ENCODE measurements at regions not wholly inside any gene's neighbourhood (a gene's known extent, or its start where the extent isn't known, plus 50 kb on each side); places are given as distances from the start of the nearest gene placed in this dataset.

GRCh38 chr2:155215037-155215707 lies 516.7 kb downstream of the KCNJ3 start:
- ATAC-seq (no peak), DNase-seq (ENCODE audit: low spot score) (no peak)
- Histone ChIP-seq H3K9me2 (ENCODE audit: insufficient read depth) (no peaks in the 10 kb centered on the region), H3K36me3 (ENCODE audit: insufficient read depth) (no peaks in the 10 kb centered on the region), H3F3A (replicated peaks; ENCODE audit: low read depth) (no peaks in the 10 kb centered on the region), H3K27ac (ENCODE audit: low read depth) (no peak overlapping the region), H3K4me2 (no peak overlapping the region), H3K4me1 (ENCODE audit: insufficient read depth) (no peaks in the 10 kb centered on the region), H3K4me3 (no peak overlapping the region), H3K27me3 (ENCODE audit: insufficient read depth) (no peaks in the 10 kb centered on the region), H4K20me1 (replicated peaks; ENCODE audit: insufficient read depth) (no peaks in the 10 kb centered on the region), H2AFZ (no peak overlapping the region), H3K79me2 (replicated peaks; ENCODE audit: insufficient read depth) (no peaks in the 10 kb centered on the region)
- Mint-ChIP-seq H3K4me3 (no peak overlapping the region), H3K4me1 (no peaks in the 10 kb centered on the region), H3K9me3 (no peaks in the 10 kb centered on the region), H3K36me3 (ENCODE audit: low read depth) (no peaks in the 10 kb centered on the region), H3K27me3 (ENCODE audit: insufficient read depth, low read depth, poor library complexity) (peaks cover 2% of the 10 kb centered on the region), H3K27ac (no peak overlapping the region)
- TF ChIP-seq JUNB (IDR thresholded peaks at IDR 0.05; ENCODE audit: unreplicated experiment) (no peak), CTCF (conservative IDR thresholded peaks at IDR 0.05; ENCODE audit: low read depth in 2 of 2) (no peak), EZH2 (IDR thresholded peaks at IDR 0.05; ENCODE audit: low read depth, unreplicated experiment) (no peak), EZH2phosphoT487 (IDR thresholded peaks at IDR 0.05; ENCODE audit: unreplicated experiment) (no peak), STAT1 (IDR thresholded peaks at IDR 0.05; ENCODE audit: unreplicated experiment) (no peak), ZNF331 (CRISPR knock-in tag; IDR thresholded peaks at IDR 0.05; ENCODE audit: low read depth) (no peak), REST (IDR thresholded peaks at IDR 0.05; ENCODE audit: unreplicated experiment) (no peak), CREB1 (CRISPR knock-in tag; IDR thresholded peaks at IDR 0.05; ENCODE audit: low read depth) (no peak), ZNF114 (CRISPR knock-in tag; IDR thresholded peaks at IDR 0.05) (no peak), POLR2AphosphoS5 (IDR thresholded peaks at IDR 0.05; ENCODE audit: low read depth) (no peak)
- TF ChIP-seq, protein P1, sequence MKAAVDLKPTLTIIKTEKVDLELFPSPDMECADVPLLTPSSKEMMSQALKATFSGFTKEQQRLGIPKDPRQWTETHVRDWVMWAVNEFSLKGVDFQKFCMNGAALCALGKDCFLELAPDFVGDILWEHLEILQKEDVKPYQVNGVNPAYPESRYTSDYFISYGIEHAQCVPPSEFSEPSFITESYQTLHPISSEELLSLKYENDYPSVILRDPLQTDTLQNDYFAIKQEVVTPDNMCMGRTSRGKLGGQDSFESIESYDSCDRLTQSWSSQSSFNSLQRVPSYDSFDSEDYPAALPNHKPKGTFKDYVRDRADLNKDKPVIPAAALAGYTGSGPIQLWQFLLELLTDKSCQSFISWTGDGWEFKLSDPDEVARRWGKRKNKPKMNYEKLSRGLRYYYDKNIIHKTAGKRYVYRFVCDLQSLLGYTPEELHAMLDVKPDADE (IDR thresholded peaks at IDR 0.05), result no peak

Data from GM23338 (cell line).